WERI-Rb-1 (cell line): ENCODE measurements at regions not wholly inside any gene's neighbourhood (a gene's known extent, or its start where the extent isn't known, plus 50 kb on each side); places are given as distances from the start of the nearest gene placed in this dataset.

ENCODE experiments used
- DNase-seq: peaks from one replicate; pipeline ENCODE4 v3.0.0-alpha.2; 2020
- H3K27ac ChIP-seq: fragments of 250-450 bp; sonication (Bioruptor Pico); 2 replicates; pipeline ENCODE4 v1.5.1; 2020; ENCODE audit warnings: mild to moderate bottlenecking, moderate library complexity
- H3K27me3 ChIP-seq: fragments of 250-450 bp; sonication (Bioruptor Pico); 2 replicates; pipeline ENCODE4 v1.5.1; 2021; ENCODE audit warnings: mild to moderate bottlenecking, low read depth, moderate library complexity; ENCODE audit not compliant: insufficient read depth, severe bottlenecking
- H3K36me3 ChIP-seq: fragments of 250-450 bp; sonication (Bioruptor Pico); 2 replicates; pipeline ENCODE4 v1.5.1; 2020; ENCODE audit warnings: mild to moderate bottlenecking, moderate library complexity
- H3K4me3 ChIP-seq: 2 replicates; pipeline ENCODE4 v1.5.1; 2011; ENCODE audit warnings: low read depth, mild to moderate bottlenecking, control low read depth, low read length
- H3K9me3 ChIP-seq: fragments of 250-450 bp; sonication (Bioruptor Pico); 2 replicates; pipeline ENCODE4 v1.5.1; 2021; ENCODE audit warnings: mild to moderate bottlenecking, moderate library complexity; ENCODE audit not compliant: severe bottlenecking
- TF ChIP-seq, protein P1 (sequence below): IDR thresholded peaks from 2 replicates; pipeline ENCODE4 v1.5.1; 2011; ENCODE audit warnings: low read depth, mild to moderate bottlenecking, control low read depth, inconsistent platforms, low read length

GRCh38 chrX:8105531-8105930, 65.5 kb downstream of the VCX2 start:
- Histone ChIP-seq H3K4me3 (no peak overlapping the region), H3K9me3 (no peaks in the 10 kb centered on the region), H3K36me3 (no peaks in the 10 kb centered on the region), H3K27me3 (no peaks in the 10 kb centered on the region), H3K27ac (no peak overlapping the region)
- no peak for DNase-seq
- TF ChIP-seq, protein P1, sequence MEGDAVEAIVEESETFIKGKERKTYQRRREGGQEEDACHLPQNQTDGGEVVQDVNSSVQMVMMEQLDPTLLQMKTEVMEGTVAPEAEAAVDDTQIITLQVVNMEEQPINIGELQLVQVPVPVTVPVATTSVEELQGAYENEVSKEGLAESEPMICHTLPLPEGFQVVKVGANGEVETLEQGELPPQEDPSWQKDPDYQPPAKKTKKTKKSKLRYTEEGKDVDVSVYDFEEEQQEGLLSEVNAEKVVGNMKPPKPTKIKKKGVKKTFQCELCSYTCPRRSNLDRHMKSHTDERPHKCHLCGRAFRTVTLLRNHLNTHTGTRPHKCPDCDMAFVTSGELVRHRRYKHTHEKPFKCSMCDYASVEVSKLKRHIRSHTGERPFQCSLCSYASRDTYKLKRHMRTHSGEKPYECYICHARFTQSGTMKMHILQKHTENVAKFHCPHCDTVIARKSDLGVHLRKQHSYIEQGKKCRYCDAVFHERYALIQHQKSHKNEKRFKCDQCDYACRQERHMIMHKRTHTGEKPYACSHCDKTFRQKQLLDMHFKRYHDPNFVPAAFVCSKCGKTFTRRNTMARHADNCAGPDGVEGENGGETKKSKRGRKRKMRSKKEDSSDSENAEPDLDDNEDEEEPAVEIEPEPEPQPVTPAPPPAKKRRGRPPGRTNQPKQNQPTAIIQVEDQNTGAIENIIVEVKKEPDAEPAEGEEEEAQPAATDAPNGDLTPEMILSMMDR: no peak

DNA sequence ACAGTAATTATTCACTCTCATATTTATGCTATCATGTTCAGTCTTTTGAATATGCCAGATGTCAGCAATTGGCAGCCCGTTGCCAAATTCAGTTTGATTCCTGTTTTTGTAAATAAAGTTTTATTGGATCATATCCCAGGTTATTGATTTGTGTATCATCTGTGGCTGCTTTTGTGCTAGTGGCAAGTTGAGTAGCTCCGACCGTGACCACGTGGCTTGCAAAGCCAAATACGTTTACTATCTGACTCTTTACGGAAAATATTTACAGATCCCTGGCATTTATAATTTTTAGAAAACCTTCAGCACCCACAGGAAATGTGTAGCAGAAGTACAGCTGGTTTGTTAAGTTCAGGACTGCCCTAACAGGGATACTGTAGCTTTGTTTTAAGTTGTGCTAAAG, 67.4 kb downstream of the VCX2 start:
- H3K27ac ChIP-seq: no peak overlapping the region
- no peak overlapping the region for H3K4me3 ChIP-seq
- no peaks in the 10 kb centered on the region for H3K9me3 ChIP-seq
- H3K36me3 ChIP-seq: no peaks in the 10 kb centered on the region
- TF ChIP-seq, protein P1: no peak
- no peaks in the 10 kb centered on the region for H3K27me3 ChIP-seq
- DNase-seq: no peak

DNA sequence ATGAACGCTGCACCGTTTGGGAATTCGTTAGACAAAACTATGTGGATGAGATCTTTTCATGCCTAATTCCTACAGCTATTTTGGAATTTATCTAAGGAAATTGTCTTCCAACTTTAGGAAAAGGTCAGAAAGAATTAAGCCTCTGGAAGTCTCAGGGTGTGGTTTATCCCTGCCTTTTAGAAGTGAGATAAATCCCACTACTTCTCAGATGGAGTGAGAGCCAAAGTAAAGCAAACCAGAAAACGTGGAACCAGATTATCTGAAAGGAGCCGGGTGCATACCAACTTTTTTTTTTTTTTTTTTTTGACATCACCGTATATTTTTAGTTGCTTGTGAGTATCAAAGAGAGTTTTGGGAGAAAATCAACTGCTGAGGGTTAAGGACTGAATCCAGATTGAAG, 79.6 kb downstream of the VCX2 start:
- no peak overlapping the region for H3K4me3 ChIP-seq
- H3K27me3 ChIP-seq: no peaks in the 10 kb centered on the region
- TF ChIP-seq, protein P1: no peak
- no peak for DNase-seq
- H3K36me3 ChIP-seq: no peaks in the 10 kb centered on the region
- no peak overlapping the region for H3K27ac ChIP-seq
- H3K9me3 ChIP-seq: no peaks in the 10 kb centered on the region

GRCh38 chrX:8090906-8091305, 80.2 kb downstream of the VCX2 start:
- Histone ChIP-seq H3K27me3 (no peaks in the 10 kb centered on the region), H3K9me3 (no peaks in the 10 kb centered on the region), H3K4me3 (no peak overlapping the region), H3K36me3 (no peaks in the 10 kb centered on the region), H3K27ac (no peak overlapping the region)
- no peak for DNase-seq
- TF ChIP-seq, protein P1: no peak

DNA sequence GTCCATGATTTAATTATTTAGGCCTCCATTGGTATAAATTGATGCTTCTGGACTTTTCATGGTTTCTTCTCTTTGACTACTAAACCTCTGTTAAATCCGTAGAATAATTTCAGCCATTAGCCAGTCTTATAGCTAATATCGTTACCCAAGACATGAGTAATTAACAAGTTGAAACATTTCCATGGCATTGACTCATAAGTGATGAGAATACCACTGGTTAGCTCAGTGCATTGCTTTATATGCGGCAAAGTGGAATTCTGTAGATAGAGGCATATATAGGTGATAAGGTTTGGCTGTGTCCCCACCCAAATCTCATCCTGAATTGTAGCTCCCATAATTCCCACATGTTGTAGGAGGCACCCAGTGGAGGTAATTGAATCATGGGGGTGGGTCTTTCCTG, 80.6 kb downstream of the VCX2 start:
- Histone ChIP-seq H3K9me3 (no peaks in the 10 kb centered on the region), H3K27me3 (no peaks in the 10 kb centered on the region), H3K36me3 (no peaks in the 10 kb centered on the region), H3K27ac (no peak overlapping the region), H3K4me3 (no peak overlapping the region)
- TF ChIP-seq, protein P1: no peak
- no peak for DNase-seq

DNA sequence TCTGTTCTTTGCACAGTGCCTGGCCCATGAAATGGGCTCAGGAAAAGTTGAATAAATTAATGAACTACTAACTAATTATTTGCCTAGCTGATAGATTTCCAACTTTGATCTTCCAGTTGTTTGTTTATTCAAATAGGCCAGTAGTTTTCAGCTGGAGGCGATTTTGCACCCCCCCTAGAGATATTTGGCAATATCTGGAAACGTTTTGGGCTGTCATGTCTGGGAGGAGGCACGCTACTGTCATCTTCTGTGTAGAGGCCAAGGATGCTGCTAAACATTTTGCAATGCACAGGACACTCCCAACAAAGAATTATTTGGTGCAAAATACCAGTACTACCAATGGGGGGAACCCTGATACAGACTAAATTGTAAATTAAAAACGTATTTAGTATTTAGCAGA, 81.9 kb downstream of the VCX2 start:
- TF ChIP-seq, protein P1: no peak
- no peaks in the 10 kb centered on the region for H3K36me3 ChIP-seq
- no peak for DNase-seq
- no peak overlapping the region for H3K27ac ChIP-seq
- no peaks in the 10 kb centered on the region for H3K27me3 ChIP-seq
- no peak overlapping the region for H3K4me3 ChIP-seq
- no peaks in the 10 kb centered on the region for H3K9me3 ChIP-seq
